HG03095 (cell line): ENCODE measurements at regions not wholly inside any gene's neighbourhood (a gene's known extent, or its start where the extent isn't known, plus 50 kb on each side); places are given as distances from the start of the nearest gene placed in this dataset.

Source experiments
- ATAC-seq: cut with Tn5 transposase; IDR thresholded peaks from one replicate; pipeline ENCODE4 v1.9.1; 2021; ENCODE audit warnings: moderate library complexity; ENCODE audit not compliant: unreplicated experiment

GRCh38 chr1:81496349-81496748 is 304.4 kb upstream of the ADGRL2 start:
- no peak for ATAC-seq

- ATAC-seq, result no peak
Observed at GRCh38 chr1:81493102-81493869, 307.4 kb upstream of the ADGRL2 start.

- no peak for ATAC-seq
Observed at GRCh38 chr1:81492628-81493027, 308.1 kb upstream of the ADGRL2 start.

GRCh38 chr1:81490614-81491013 is 310.1 kb upstream of the ADGRL2 start:
- no peak for ATAC-seq

GRCh38 chr1:81489372-81489934 is 311.3 kb upstream of the ADGRL2 start:
- no peak for ATAC-seq

- ATAC-seq, result no peak
Observed at GRCh38 chr1:81484284-81484683, 316.4 kb upstream of the ADGRL2 start.

GRCh38 chr1:81478219-81478618 is 322.5 kb upstream of the ADGRL2 start:
- ATAC-seq, result no peak

GRCh38 chr1:81477710-81478109 is 323.0 kb upstream of the ADGRL2 start:
- ATAC-seq, result no peak

- no peak for ATAC-seq
Observed at GRCh38 chr1:81472387-81472786, 328.3 kb upstream of the ADGRL2 start.

GRCh38 chr1:81471255-81471654 is 329.5 kb upstream of the ADGRL2 start:
- ATAC-seq, result no peak

GRCh38 chr1:81470275-81470674 is 330.5 kb upstream of the ADGRL2 start:
- no peak for ATAC-seq

GRCh38 chr1:81467383-81467782 is 333.4 kb upstream of the ADGRL2 start:
- ATAC-seq, result no peak

- no peak for ATAC-seq
Observed at GRCh38 chr1:81466961-81467360, 333.8 kb upstream of the ADGRL2 start.

GRCh38 chr1:81463936-81464837 is 336.5 kb upstream of the ADGRL2 start:
- no peak for ATAC-seq

GRCh38 chr1:81459043-81459442 is 341.7 kb upstream of the ADGRL2 start:
- no peak for ATAC-seq

GRCh38 chr1:81458186-81458585 is 342.5 kb upstream of the ADGRL2 start:
- no peak for ATAC-seq

GRCh38 chr1:81455481-81455880 is 345.3 kb upstream of the ADGRL2 start:
- ATAC-seq, result no peak

GRCh38 chr1:81453971-81454370 is 346.8 kb upstream of the ADGRL2 start:
- ATAC-seq, result no peak

GRCh38 chr1:81453367-81453703 is 347.4 kb upstream of the ADGRL2 start:
- no peak for ATAC-seq

GRCh38 chr1:81452693-81453366 is 347.9 kb upstream of the ADGRL2 start:
- ATAC-seq, result no peak

GRCh38 chr1:81449786-81450185 is 350.9 kb upstream of the ADGRL2 start:
- ATAC-seq, result no peak
